ENCODE measurements at regions not wholly inside any gene's neighbourhood (a gene's known extent, or its start where the extent isn't known, plus 50 kb on each side); places are given as distances from the start of the nearest gene placed in this dataset.

DNA sequence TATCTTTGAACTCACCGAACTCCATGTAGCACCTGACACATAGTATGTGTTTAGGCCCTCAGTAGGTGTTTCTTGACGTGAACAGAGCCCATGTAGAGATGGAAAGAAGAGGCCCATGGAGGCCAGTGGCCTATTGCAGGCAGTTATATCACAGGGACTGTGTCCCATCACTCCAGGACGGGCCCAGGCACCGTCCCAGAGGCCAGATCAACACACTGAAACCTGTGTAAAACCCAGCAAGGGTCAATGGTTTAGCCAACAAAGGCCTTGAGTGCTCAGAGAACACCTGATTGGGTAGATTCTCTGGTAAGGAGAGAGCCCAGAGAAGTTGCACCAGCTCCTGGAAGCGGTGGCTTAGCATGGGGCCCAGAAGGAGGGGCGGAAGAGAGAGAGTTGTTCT, 82.8 kb downstream of the INHBB start:
- DNase-seq: no peak

DNA sequence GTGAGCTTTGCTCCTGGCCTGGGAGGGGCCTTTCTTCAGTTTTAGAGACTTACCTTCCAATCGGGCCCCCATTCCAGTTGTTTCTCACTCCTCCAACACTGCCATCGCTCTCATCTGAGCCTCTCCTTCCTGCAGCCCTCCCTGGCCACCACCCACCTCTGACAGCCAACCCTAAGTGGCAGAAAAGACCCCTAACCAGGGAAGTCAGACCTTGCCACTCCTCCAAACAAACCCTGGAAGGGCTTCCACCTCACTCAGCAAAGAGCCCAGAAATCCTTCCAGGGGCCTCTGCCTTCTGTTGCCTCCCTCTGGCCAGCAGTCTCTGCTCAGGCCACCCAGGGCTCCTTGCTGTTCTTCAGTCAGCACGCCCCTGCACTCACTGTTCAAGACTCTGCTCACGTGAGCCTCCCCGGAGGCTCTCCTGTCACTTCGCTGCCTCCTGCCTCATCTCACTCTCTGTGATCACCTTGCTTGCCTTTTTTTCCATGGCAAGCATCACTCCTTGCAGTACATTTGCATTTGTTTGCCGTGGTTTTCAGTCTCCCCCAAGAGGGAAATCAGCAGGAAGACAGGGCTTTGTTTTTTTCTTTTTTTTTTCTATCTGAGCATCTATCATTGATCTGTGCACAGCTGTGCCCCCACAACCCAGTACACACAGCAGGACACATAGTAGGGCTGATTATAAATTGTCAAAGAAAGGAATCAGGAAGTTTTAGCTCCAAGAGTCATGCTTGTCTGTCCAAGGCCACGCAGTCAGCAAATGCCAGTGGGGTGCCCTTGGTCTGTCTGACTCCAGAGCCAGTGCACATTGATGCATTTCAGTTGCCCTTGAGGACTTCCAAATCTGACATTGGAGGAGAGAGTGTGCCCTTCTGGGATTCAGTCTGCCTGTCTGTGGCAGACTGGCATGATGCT, 83.9 kb downstream of the INHBB start:
- no peak for DNase-seq

DNA sequence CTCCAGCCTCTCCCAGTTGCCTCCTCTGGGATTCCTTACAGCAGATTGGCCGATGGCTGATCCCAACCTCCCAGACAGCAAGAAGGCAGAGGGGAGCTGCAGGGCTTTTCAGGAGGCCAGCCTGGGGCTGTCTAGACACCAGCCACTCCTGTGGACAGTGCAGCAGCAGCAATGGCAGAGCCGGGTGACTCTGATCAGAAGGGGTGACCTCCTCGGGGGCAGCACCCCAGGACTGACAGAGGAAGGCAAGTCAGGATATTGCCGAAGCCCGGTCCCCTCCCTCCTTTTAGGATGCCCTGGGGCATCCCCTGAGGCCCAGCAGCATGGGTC, 84.5 kb downstream of the INHBB start:
- DNase-seq: no peak

DNA sequence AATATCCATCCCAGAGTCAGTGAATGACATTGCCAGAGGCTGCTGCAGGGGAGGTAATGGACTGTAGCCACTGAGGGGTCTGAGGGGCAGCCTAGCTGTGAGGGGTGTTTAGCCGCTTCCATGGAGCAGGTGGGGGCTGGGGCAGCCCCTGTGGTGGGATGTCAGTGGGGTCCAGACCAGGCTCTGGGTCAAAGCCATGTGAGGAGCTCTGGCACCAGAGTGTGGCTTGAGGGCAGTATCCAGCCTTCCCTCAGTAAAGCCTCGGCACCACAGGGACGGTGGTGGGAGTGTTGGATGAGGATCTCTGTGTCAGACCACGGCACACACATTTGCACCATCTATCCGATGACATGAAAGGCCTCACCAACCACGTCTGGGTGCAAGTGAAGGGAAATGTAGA, 85.0 kb downstream of the INHBB start:
- no peak for DNase-seq

DNA sequence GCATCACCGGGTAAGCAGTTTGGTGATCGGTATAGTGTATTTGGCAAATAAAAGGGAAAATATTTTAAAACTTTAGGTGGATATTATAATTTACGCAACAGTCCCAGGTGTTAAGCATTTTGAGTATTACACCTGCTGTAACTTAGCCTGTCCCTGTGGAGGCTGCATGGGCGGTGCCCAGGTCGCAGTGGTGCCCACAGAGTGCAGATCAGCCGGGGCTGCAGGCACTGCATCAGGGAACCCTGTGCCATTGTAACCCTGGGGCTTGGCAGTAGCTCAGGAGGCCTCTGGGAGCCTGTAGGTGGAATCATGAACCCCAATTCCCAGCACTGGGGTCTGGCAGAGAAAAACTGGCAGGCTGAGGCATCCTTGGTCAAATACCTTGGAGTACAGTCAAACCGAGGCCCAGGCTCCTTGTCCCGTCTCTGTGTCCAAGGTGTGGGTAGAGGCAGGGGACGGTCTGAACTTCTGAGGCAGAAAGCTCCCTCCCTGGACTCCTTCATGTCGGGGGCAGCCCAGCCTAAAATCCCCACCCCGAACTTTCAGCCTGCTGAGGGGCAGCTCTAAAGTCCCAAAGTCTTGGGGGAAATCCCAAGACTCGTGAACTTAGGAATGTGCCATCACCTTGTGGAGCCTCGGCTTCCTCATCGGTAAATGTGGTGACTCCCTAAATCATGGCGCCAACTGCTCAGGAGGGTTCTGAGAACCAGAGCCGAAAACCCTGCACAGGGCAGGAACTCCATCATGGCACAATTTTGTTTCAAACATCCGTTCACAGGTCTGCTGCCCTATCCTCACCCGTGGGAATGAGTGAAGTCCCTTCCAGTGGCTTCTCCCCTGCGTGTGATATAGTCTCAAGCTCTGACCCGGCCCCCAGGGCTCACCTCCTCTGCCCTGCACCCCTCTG, 85.7 kb downstream of the INHBB start:
- no peak for DNase-seq

DNA sequence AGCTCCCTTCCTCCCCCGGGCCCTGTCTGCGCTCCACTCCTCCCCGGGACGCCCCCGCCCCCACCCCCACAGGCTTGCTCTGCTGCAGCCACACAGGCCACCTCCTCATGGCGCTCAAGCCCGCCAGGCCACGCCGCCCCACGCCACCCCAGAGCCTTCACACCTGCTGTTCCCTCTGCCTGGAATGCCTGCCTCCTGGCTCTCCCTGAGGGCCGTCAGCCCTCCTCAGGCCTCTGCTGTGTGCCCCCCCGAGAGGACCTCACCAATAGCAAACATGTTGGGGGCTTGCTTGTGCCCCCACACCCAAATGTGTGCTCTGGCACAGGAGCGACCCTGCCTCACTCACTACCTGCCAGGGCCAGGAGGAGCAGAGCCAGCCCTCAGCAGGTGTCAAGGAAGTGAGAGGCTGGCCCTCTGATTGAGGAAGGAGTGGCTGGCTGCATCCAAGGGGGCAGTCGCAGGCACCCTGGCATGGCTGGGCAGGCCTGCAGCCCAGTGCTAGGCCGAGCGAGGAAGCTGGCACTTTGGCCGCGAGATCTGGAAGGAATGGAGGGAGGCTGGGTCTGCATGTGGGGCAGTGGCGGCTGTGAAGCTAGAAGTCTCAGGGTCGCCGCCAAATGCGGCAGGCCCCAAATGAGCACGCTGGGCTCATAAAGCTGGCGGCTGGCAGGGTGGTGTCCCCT, 86.5 kb downstream of the INHBB start:
- no peak for DNase-seq

DNA sequence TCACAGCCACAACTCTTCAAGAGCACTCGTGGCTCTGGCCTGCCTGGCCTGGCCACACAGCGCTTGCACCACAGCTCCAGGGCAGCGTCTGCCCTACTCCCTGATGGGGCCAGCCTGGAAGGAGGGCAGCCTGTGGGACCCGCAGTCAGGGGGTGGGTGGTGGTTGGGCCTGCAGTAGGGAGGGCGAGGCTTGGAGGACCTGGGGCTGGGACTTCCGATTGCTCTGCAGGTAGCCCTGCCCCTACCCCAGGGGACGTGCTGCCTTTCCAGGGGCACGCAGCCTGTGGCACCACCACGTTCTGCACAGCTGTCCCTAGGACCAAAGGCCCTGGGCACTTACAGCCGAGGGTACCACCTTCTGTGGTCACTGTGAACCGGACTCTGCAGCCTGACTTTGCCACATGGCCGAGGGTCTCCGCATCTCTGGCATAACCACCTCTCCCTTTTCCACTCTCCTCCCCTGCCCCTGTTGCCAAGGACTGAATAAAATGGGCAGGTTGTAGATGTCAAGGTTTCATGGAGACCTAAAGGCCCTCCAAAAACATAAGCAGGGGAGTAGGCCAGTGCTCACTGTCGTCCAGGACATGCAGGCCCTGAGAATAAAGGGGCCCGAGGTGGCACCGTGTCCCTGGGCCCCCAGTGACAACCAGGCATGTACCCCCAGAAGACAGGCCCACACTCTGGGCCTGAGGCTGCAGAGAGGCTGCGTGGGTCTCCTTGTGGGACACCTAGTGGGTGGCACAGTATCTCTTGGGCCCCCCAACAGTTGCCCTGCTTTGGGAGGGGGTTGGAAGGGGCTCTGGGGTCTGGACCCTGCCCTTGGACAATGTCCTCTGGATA, 87.3 kb downstream of the INHBB start:
- no peak for DNase-seq

DNA sequence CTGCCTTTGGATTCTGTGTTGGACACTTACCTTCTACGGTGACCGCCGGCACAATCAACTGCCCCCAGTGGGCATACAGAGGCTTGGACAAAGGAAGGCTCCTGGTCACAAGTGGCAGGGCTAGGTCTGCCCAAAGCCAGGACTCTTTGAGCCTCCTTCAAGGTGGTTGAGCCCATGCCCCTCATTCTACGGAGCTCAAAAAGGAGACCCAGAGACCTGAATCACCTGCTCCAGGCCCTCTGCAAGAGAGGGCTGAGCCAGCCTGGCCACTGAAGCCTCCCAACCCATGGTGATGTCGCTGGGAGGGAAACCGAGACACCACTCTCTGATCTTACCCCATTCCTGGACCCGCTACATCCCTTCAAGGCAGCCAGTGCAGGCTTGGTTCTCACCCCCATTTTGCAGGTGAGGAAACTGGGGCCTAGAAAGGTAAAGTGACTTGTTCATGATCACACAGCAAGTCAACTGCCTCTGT, 87.9 kb downstream of the INHBB start:
- no peak for DNase-seq

DNA sequence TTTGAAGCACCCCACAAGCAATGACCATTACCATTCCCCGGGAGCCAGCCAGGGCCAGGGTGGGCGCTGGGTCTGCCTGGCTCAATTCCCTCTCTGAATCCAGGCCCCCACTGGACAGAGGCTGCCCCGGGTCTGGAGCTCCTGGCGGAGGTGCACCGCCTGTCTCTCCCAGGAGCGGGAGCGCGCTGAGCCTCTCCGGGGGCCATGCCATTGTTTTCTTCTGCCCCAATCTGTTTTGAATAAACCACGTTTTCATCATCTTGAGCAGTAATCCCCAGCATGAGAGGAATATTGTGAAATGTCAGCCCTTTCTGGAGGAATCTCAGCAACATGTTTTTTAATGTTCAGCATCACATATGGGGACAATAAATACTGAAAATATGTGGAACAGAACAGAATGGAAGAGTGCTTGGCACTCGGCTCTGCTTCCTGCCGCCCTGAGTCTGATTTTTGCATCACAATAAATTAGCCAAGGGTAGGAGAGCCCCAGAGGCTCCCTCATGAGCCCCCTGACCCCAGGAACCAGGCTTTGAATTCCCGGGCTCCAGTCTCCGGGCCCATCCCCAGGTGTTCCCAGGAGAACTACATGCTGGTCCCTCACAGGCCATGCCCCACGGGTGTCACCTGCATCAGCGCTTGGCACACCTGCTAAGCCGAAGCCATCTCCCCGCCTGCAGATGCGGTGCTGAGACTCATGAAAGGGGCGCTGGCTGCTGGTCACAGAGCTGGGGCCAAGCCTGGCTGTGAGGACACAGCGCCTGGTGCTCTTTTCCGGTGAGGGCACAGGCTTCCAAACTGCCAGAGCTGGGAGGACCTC, 88.8 kb downstream of the INHBB start:
- no peak for DNase-seq

DNA sequence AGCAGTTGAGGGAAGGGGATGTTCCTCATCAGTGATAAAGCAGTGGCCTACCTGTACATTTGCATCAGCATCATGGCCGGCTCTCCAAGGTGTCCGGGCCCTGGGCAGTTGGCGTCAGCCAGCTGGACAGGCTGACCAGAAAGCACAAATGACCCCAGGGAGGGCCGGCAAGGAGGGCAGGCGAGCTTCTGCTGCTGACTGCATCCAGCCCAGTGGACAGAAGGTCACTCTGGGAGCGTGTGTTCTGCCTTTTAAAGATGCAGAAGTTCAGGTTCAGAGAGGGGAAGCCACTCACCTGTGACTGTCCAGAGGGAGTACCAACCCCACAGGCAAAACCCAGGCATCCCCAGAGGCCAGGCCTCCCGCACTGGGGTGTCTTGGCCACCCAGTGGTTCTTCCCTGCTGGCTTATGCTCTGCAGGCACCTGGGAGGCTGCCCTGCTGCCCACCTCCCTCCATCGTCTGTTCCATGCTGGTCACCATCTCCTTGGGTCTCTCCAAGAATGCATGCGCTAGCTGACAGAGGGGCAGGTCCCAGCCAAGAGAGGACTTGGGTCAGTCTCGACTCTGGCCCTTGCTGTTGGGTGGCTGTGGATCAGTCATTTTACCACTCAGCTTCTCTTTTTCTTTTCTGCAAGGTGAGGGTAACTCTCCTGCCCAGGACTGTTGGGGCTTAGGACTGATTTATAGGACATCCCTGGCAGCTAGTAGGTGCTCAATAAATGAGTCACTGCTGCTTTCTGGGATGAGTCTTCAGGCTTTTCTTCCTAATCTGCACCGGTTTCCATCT, 89.9 kb downstream of the INHBB start:
- DNase-seq: no peak

DNA sequence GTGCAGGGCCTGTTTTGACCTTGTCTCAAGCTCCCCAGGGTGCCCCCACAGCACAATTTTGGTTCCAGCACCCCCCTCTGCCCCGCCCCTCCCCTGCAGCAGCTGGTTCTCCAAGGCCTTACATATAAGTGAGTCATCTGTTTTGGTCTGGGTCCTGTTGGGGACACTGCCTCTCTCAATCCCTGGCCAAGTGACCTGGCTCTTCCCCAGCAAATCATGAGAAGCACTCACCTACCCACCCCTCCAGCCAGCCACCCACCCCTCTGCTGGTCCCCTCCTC, 90.5 kb downstream of the INHBB start:
- DNase-seq: no peak

DNA sequence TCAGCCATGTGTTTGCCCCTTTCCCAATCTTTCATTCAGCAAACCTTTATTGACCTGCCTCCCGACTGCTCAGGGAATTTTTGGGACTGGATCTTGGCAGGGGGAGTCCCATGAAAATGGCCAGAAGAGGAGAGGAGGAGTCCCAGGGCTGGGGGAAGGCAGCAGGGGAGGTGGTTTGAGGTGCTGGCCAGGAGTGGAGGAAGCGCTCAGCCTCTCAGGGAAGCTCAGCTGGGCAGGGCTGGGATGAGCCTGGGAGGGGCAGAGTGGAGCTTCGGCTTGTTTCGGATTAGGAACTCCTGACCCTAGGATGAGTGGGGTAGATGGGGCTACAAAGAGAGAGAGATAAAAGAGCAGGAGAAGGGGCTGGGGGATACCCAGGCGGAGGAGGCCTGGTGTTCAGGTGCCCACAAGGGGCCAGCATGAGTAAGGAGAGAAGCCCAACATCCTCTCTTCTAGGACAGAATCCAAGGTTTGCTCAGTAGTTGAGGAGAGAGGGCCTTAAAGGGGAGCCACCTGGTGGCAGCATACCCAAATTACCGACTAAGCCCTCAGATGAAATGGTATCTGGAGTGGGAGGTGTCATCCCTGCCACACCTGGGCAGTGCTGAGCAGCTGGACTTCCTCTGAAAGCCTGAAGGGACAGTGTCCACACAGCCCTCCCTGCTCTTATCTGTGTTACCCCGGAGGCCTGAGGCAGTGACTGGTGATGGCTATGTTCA, 91.1 kb downstream of the INHBB start:
- peak; percentile 35 to 50 (median 40) for DNase-seq

DNA sequence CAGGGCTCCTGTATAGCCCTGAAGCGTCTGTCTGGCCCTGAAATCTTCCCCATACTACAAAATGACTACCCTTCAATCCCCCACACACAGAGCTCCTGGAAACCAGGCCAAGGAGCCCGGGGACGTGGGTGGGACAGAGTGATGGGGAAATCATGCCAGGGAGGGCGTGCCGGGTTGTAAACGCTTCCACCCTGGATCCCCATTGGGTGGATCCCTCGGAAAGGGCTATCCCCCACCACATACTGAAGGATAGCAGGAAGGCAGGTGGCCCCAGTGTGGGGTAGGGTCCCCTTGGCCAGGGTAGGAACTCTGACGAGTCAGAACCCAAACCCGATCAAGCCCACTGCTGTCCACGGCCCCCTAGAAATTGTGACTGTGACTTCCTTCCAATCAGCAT, 91.7 kb downstream of the INHBB start:
- DNase-seq: no peak

DNA sequence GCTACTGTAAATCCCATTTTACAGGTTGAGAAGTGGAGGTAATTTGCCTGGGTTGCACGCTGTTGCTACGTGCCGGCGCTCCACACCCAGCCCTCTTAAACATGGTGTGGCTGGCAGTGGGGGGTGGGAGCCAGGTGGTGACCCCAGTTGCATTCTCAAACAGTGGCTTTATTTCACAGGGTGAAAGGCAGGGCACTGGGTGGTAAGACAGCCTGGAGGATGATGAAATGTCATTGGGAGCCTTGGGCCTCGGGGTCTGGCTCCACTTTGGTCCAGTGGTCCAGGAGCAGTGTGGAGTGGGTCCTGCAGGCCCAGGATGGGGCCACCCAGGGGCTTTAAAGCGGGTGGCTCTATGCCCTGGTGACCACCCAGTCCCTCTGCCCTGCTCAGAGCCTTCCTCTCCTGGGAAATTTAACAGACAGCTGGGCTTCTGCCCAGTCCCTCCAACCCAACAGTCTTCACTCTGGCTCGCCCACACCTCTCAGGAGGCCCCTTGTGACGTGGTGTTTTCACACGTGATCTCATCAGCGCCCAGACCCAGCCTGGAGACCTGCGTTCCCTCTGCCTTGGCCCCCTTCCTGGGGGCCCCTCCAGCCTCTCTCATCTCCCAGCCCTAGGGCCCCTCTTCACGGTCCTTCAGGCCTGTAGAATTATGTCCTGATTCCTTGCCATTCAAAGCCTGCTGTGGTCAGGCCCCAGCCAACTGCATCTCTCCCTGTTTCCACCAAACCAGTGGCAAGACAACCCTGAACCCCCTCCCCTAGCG, 92.5 kb downstream of the INHBB start:
- DNase-seq: no peak

DNA sequence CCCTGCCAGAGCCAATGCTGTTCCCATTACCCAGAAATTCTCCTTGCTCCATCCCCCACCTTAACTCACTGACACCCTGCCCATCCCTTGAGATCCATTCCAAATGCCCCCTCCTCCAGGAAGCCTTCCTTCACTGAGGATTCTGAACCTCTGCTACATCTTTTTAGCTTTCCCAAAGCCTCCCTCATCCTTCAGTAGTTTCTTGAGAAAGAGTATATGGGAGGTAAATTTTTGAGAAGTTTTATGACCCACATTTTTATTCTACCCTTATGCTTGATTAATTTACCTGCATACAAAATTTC, 93.1 kb downstream of the INHBB start:
- no peak for DNase-seq

DNA sequence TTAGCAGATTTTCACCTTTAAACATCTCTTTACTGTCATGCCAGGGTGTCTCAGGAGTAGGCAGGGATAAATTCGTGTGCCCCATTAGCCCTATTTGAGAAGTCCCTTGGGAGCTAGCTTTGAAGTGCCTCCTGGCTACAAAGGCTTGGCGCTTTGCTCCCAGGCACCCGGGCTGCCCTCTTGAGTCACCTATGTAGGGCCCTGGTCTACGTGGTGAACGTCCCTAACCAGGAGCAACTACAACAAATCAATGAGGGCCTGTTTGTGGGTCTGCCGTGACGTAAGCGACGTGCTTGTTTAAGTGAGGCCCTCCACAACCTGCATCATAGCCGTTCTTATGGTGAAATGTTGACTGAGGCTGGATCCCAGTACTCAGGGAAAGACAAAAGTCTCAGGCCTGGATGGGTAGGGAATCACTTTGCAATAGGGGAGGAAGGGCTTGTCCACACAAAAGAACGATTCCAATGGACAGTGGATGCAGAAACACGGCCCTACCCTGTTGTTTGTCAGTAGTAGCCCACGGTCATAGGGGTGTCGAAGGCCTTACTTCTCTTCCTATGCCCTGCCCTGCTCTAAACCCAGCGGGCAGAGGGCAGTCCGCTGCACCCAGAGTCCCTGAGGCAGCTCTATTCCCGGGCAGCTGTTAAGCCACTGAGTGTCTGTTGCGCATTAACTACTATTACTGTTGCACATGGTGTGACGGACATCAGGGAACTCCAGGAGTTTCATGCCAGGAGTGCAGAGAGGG, 93.9 kb downstream of the INHBB start:
- DNase-seq: no peak

DNA sequence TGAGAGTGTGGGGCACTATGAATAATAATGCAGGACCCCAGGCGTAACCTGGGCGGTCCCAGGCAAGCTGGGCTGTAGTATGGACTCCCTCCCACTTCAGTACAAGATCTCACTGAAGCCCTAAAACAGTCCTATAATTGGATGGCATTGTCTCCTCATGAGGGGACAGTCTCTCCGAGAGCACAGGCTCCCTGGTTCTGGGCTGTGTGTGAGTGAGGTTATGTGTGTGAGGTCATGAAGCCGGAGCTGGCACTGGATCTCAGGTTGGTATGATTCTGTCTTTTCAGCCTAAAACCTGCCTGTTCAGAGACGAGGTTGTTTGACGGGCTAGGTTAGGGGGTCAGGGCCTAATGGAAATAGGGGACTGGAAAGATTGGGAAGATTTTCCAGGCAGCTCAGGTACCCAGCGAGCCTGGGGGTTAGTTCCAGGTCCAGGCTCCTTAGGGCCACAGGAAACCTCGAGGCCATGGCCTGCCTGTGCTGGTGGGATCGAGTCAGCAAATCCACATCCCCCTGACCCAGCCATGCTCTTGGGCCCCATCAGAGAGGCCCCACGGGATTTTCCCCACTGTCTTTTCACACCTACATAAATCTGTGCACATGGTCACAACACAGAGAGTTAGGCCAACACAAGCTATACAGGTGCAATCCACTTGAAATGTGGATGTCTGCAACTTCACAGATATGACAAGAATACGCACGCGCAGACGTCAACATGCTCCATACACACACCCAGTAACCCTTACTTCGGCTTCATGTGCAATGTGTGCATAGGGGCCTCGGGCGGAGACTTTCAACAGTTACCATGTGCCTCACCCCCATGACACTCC, 94.8 kb downstream of the INHBB start:
- DNase-seq: no peak

DNA sequence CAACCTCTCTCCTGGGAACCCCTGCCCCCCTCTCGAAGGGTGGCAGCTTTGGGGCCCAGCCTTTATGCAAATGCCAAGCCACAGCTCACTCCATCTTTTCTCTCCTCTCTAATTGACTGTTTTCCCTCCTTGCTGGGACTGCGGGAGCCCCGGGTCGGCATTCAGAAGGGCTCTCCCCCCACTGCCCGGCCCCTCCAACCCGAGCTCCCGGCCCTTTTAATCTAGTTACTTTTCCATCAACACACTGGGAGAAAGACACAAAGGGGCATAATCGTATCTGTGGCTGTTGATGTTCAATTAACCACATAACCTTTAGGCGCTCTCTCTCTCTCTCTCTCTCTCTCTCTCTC, 95.4 kb downstream of the INHBB start:
- no peak for DNase-seq

Measured in suppressor macrophage treated with lipopolysaccharide for 1 hour (primary cell).